MM.1S (cell line): ENCODE measurements at regions not wholly inside any gene's neighbourhood (a gene's known extent, or its start where the extent isn't known, plus 50 kb on each side); places are given as distances from the start of the nearest gene placed in this dataset.

Experiments
- DNase-seq: peaks from one replicate; pipeline ENCODE4 v3.0.0-alpha.2; 2015
- H2AFZ ChIP-seq: fragments of 300-600 bp; sonication (generic); 2 replicates; pipeline ENCODE4 v1.6.0; 2016; ENCODE audit warnings: antibody characterized with exemption, low read length
- H3F3A ChIP-seq: fragments of 300-600 bp; sonication (generic); 2 replicates; pipeline ENCODE4 v1.6.1; 2016; ENCODE audit warnings: mild to moderate bottlenecking, antibody characterized with exemption, low read length, moderate library complexity, mixed read lengths; ENCODE audit not compliant: insufficient read depth
- H3K27ac ChIP-seq: fragments of 300-600 bp; sonication (generic); 2 replicates; pipeline ENCODE4 v1.5.1; 2016; ENCODE audit warnings: mild to moderate bottlenecking, low read length
- H3K27me3 ChIP-seq: fragments of 300-600 bp; sonication (generic); replicated peaks from 2 replicates; pipeline ENCODE4 v1.6.0; 2016; ENCODE audit warnings: low read length; ENCODE audit not compliant: insufficient read depth
- H3K36me3 ChIP-seq: fragments of 300-600 bp; sonication (generic); replicated peaks from 2 replicates; pipeline ENCODE4 v1.6.1; 2016; ENCODE audit warnings: mild to moderate bottlenecking, low read length, mixed read lengths; ENCODE audit not compliant: insufficient read depth
- H3K4me1 ChIP-seq: fragments of 300-600 bp; sonication (generic); 2 replicates; pipeline ENCODE4 v1.6.1; 2016; ENCODE audit warnings: low read length, mixed read lengths
- H3K4me2 ChIP-seq: fragments of 300-600 bp; sonication (generic); 2 replicates; pipeline ENCODE4 v1.6.0; 2016; ENCODE audit warnings: low read depth, low read length
- H3K4me3 ChIP-seq: fragments of 300-600 bp; sonication (generic); 2 replicates; pipeline ENCODE4 v1.5.1; 2016; ENCODE audit warnings: low read length, mixed read lengths
- H3K79me2 ChIP-seq: fragments of 300-600 bp; sonication (generic); 2 replicates; pipeline ENCODE4 v1.6.1; 2016; ENCODE audit warnings: mixed run types, low read length, mixed read lengths
- H3K9ac ChIP-seq: fragments of 300-600 bp; sonication (generic); 2 replicates; pipeline ENCODE4 v1.6.1; 2016; ENCODE audit warnings: low read length, mixed read lengths
- H3K9me2 ChIP-seq: fragments of 300-600 bp; sonication (generic); replicated peaks from 2 replicates; pipeline ENCODE4 v1.6.1; 2016; ENCODE audit warnings: mild to moderate bottlenecking, low read length, mixed read lengths; ENCODE audit not compliant: insufficient read depth
- H3K9me3 ChIP-seq: fragments of 300-600 bp; sonication (generic); replicated peaks from 2 replicates; pipeline ENCODE4 v1.6.1; 2016; ENCODE audit warnings: mild to moderate bottlenecking, low read length, mixed read lengths; ENCODE audit not compliant: insufficient read depth
- H4K20me1 ChIP-seq: fragments of 300-600 bp; sonication (generic); 2 replicates; pipeline ENCODE4 v1.6.1; 2016; ENCODE audit warnings: mild to moderate bottlenecking, low read length, moderate library complexity, mixed read lengths; ENCODE audit not compliant: insufficient read depth
- CTCF ChIP-seq: fragments of 300-600 bp; sonication (generic); IDR thresholded peaks from 2 replicates; pipeline ENCODE4 v1.5.1; 2016; ENCODE audit warnings: antibody characterized with exemption, low read length, mixed read lengths
- EZH2 ChIP-seq: fragments of 300-600 bp; sonication (generic); optimal IDR thresholded peaks from 2 replicates; pipeline ENCODE3; 2017; ENCODE audit warnings: low read depth, mild to moderate bottlenecking, antibody characterized with exemption, low read length, mixed read lengths
- EZH2phosphoT487 ChIP-seq: fragments of 300-600 bp; sonication (generic); IDR thresholded peaks from 2 replicates; pipeline ENCODE4 v1.6.1; 2018; ENCODE audit warnings: antibody characterized with exemption, low read length

- Histone ChIP-seq H3K9me2 (no peaks in the 10 kb centered on the region), H3K9ac (peak overlapping the region; percentile 5; the same call in 1 of the 2 replicates), H3F3A (peaks cover 7% of the 10 kb centered on the region; the same call in 1 of the 2 replicates), H3K79me2 (no peaks in the 10 kb centered on the region), H4K20me1 (no peaks in the 10 kb centered on the region), H2AFZ (peak overlapping the region; percentile 43), H3K4me3 (peak overlapping the region; percentile 28; the same call in 1 of the 2 replicates), H3K9me3 (no peaks in the 10 kb centered on the region), H3K27ac (peak overlapping the region; percentile 40; the same call in 1 of the 2 replicates), H3K4me1 (peaks cover 8% of the 10 kb centered on the region; the same call in 1 of the 2 replicates), H3K36me3 (no peaks in the 10 kb centered on the region), H3K4me2 (peak overlapping the region; percentile 54), H3K27me3 (no peaks in the 10 kb centered on the region)
- DNase-seq = no peak
- TF ChIP-seq EZH2phosphoT487 = no peak
- no peak for TF ChIP-seq CTCF
- TF ChIP-seq EZH2 = no peak
Measured at GRCh38 chr9:82458296-82458695, 469.7 kb downstream of the SPATA31D1 start.

DNA sequence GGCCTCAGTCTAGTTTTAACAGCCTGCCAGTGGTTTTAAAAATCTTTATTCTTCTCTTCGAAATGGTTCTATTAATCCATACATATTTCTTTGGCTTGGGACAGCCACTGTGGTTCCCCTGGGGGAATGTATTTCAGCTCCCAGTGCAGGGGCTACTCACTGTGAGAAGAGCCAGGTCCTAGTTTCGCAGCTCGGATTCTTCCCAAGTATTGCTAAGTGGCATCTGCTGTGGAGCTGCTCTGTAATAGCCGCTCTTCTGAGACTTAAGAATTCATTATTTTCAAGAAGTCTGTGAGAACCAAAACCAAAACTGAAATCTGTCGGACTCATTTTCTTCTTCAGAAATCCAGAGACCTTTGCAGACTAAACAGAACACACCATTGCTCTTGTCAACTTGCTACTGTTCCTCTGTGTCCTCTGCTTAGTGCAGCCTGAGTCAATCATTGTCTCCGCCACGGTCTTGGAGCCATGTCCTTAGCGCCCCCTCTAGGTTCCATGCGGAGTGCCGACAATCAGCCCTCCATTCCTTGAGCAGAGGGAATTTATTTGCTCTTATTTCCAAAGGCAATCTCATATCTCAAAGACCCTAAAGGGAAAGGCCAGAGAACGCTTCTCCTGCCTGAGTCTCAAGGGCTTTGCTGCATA, 478.2 kb downstream of the SPATA31D1 start:
- Histone ChIP-seq H3K9me3 (no peaks in the 10 kb centered on the region), H3K9ac (no peak overlapping the region; the same call in 1 of the 2 replicates), H3K4me3 (peak overlapping the region; percentile 21; the same call in 1 of the 2 replicates), H3K36me3 (no peaks in the 10 kb centered on the region), H3K79me2 (no peaks in the 10 kb centered on the region), H3K27me3 (no peaks in the 10 kb centered on the region), H3K9me2 (no peaks in the 10 kb centered on the region), H3K4me2 (peak overlapping the region; percentile 62), H3K4me1 (no peaks in the 10 kb centered on the region), H3K27ac (peak overlapping the region; percentile 12; the same call in 1 of the 2 replicates), H2AFZ (peak overlapping the region; percentile 69), H3F3A (peaks cover 8% of the 10 kb centered on the region; the same call in 1 of the 2 replicates), H4K20me1 (no peaks in the 10 kb centered on the region)
- peak; percentile 74 for TF ChIP-seq CTCF
- no peak for TF ChIP-seq EZH2phosphoT487
- DNase-seq = peak; percentile 81

- peak overlapping the region; percentile 21; the same call in 1 of the 2 replicates for H3K4me3 ChIP-seq
- H3K9me2 ChIP-seq = no peaks in the 10 kb centered on the region
- H3K36me3 ChIP-seq = no peaks in the 10 kb centered on the region
- no peak for TF ChIP-seq EZH2
- TF ChIP-seq CTCF = no peak
- no peak for TF ChIP-seq EZH2phosphoT487
- DNase-seq = no peak
- H2AFZ ChIP-seq = peak overlapping the region; percentile 69
- H3K9ac ChIP-seq = no peak overlapping the region; the same call in 1 of the 2 replicates
- H3K4me2 ChIP-seq = peak overlapping the region; percentile 62
- peaks cover 8% of the 10 kb centered on the region; the same call in 1 of the 2 replicates for H3F3A ChIP-seq
- no peaks in the 10 kb centered on the region for H3K4me1 ChIP-seq
- no peaks in the 10 kb centered on the region for H4K20me1 ChIP-seq
- H3K27ac ChIP-seq = peak overlapping the region; percentile 12; the same call in 1 of the 2 replicates
- H3K79me2 ChIP-seq = no peaks in the 10 kb centered on the region
- no peaks in the 10 kb centered on the region for H3K9me3 ChIP-seq
- no peaks in the 10 kb centered on the region for H3K27me3 ChIP-seq
Measured at GRCh38 chr9:82467436-82467835, 478.9 kb downstream of the SPATA31D1 start.
